ENCODE measurements at regions not wholly inside any gene's neighbourhood (a gene's known extent, or its start where the extent isn't known, plus 50 kb on each side); places are given as distances from the start of the nearest gene placed in this dataset.

DNA sequence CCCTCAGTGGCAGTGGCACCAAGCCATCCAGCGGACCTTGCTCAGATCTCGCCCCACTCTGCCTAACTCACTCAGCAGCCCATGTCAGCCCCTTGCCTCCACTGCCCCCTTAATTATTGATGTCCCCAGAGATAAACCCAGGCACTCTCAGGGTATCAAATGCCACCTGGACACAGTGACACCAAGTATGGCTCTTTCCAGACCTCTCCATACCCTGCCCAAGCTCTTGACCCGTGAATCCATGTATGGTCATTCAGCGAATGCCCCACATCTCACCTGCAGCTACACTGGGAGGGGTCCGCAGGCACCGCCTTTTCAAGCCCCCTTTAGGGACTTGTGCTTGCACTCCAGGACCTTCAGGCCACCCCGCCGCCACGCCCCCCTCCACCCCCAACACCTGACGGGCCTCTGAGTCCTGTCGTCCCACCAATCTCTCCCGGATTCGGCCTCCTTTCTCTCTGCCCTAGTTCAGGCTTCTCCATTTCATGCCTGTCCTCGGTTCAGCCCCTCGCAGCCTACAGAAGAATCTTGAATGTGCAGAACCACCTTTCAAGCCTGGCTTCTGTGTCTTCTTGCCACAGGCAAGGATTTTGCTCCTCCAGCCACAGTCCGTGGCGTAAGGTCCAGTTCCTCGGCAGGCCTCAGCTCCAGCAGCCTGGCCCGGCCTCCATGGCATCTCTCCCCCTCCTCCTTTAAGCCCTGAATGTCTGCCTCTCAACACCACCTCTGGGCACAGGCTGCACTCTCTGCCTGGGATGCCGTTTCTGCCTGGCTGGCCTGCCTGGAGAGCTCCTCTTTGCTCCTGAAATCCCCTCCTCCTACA is 54.1 kb upstream of the ODC1 start:
- H3K27me3 Mint-ChIP-seq (ENCODE audit: low read depth) = peaks cover 12% of the 10 kb centered on the region
- H3K4me1 Mint-ChIP-seq (ENCODE audit: low read depth) = no peaks in the 10 kb centered on the region
- H3K9me3 Mint-ChIP-seq = no peaks in the 10 kb centered on the region
- DNase-seq (ENCODE audit: low spot score) = no peak
- H3K4me3 Mint-ChIP-seq = no peak overlapping the region
- no peak overlapping the region for H3K27ac Mint-ChIP-seq
- H3K36me3 Mint-ChIP-seq (ENCODE audit: low read depth) = no peaks in the 10 kb centered on the region

DNA sequence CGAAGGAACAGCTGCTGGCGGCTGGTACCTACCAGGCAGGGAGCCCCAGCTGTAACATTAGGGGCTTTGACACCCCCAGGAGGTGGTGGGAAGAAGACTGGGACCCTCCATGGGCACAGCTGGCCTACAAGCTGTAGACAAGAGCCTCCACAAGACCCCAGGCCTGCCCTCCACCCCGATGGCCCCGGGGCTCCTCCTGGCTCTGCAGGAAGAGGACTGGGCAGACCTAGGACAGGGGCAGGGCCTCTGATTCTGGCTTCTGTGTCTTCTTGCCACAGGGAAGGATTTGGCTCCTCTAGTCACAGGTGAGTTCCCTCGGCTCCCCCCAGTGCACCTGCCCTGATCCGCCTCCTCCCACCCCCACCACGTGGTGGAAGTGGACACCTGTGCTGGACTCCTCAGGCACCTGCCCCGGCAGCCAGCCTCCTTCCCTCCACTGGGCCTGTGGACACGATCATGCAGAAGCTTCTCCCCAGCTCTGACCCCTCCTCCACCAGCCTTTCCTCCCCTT is 53.4 kb upstream of the ODC1 start:
- Mint-ChIP-seq H3K27ac (no peak overlapping the region), H3K27me3 (ENCODE audit: low read depth) (peaks cover 10% of the 10 kb centered on the region), H3K9me3 (no peaks in the 10 kb centered on the region), H3K4me3 (no peak overlapping the region), H3K4me1 (ENCODE audit: low read depth) (no peaks in the 10 kb centered on the region), H3K36me3 (ENCODE audit: low read depth) (no peaks in the 10 kb centered on the region)
- DNase-seq (ENCODE audit: low spot score) = no peak

DNA sequence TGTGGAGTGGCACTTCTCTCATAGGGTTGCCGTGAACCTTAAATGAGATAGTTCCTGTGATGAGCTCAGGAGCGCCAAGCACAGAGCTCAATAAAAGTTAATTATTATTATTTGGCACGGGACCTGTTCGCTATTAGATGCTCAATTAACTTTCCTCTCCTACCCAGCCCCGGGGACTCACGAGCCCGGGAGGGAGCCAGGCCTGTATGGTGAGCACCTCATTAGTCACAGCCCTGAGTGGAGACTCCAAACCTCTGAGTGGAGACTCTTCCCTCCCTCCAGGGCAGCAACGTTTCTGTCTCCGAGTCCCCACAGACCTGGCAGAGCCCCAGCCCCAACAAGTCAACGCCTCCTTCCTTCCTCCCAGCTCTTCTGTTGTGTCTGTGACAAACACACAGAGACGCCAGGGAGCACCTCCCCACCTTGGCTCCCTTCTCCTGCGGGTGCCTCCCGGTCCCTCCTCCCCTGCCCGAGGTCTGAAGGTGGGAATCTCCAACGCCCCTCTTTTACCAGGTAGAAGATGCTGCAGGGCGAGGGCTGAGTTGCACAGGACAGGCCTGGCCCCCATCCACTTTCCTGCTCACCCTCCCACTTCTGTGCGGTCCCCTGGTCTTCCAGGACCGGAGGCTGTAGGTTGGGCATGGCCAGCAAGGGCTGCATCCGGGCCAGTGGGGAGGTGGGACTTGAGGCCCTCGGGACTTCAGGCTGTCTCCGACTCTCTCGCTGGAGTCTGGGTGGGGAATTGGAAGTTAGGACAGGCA is 52.7 kb upstream of the ODC1 start:
- H3K27me3 Mint-ChIP-seq (ENCODE audit: low read depth) = peaks cover 14% of the 10 kb centered on the region
- DNase-seq (ENCODE audit: low spot score) = no peak
- no peaks in the 10 kb centered on the region for H3K4me1 Mint-ChIP-seq (ENCODE audit: low read depth)
- no peak overlapping the region for H3K4me3 Mint-ChIP-seq
- H3K36me3 Mint-ChIP-seq (ENCODE audit: low read depth) = no peaks in the 10 kb centered on the region
- no peaks in the 10 kb centered on the region for H3K9me3 Mint-ChIP-seq
- H3K27ac Mint-ChIP-seq = peak overlapping the region; percentile 36

DNA sequence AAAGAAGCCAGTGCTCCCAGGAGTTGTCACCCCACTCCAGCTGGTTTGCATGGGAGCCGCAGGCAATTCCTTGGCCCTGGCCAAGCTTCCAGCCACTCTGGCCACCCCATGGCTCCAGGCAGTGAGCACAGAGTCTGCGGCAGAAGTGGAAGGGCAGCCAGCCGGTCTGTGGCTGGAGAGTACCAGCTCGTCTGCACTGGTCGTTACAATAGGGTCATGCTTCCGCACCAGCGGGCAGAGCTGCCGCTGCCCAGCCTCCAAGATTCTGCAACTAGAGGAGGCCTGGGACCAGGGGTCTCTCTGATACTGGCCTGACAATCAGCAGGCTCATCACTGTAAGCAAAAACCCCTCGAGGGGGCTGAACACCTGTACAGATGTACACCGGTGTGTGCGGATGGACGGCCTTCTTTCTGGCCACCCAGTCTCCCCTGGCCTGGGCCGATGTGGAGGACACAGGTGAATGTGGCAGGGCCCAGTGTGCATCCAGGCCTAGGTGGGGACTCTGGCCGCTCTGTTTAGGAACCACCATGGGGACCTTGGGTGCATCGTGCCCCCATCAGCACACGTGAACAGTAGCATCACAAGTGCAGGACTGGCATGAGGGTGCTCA is 51.9 kb upstream of the ODC1 start:
- DNase-seq (ENCODE audit: low spot score) = no peak
- Mint-ChIP-seq H3K4me3 (no peak overlapping the region), H3K9me3 (no peaks in the 10 kb centered on the region), H3K4me1 (ENCODE audit: low read depth) (peaks cover 2% of the 10 kb centered on the region), H3K27me3 (ENCODE audit: low read depth) (peaks cover 17% of the 10 kb centered on the region), H3K27ac (no peak overlapping the region), H3K36me3 (ENCODE audit: low read depth) (no peaks in the 10 kb centered on the region)

DNA sequence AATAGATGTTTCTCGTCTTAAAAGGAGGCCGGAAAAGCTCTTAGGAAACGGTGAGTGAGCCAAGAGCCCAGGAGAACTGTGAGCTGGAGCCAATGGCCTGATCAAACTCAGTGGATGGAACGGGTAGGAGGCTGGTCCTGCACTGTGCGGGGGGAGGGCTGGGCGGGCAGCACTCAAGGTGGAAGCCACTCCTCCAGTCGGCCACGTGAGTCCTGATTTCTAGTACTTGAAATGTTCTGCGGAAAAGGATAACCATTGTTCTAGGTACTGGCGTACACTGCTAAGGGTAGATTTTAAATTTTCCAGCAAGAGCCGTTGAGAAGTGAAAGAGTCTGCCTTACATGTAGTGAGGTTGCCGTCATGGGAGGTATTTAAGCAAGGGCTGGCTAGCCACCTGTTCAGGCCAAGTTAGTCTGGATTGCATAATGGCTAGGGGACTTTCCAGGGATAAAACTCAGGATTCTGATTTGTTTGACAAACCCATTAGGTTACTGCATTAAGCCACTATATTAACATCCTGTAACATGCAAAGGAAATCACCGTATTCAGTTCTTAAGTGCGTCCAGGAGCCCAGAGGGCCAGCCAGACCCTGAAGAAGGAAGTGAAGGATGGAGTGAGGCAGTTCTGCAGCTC is 51.3 kb upstream of the ODC1 start:
- no peak overlapping the region for H3K27ac Mint-ChIP-seq
- H3K36me3 Mint-ChIP-seq (ENCODE audit: low read depth) = no peaks in the 10 kb centered on the region
- peaks cover 18% of the 10 kb centered on the region for H3K27me3 Mint-ChIP-seq (ENCODE audit: low read depth)
- H3K9me3 Mint-ChIP-seq = no peaks in the 10 kb centered on the region
- peaks cover 3% of the 10 kb centered on the region for H3K4me1 Mint-ChIP-seq (ENCODE audit: low read depth)
- H3K4me3 Mint-ChIP-seq = no peak overlapping the region
- no peak for DNase-seq (ENCODE audit: low spot score)

DNA sequence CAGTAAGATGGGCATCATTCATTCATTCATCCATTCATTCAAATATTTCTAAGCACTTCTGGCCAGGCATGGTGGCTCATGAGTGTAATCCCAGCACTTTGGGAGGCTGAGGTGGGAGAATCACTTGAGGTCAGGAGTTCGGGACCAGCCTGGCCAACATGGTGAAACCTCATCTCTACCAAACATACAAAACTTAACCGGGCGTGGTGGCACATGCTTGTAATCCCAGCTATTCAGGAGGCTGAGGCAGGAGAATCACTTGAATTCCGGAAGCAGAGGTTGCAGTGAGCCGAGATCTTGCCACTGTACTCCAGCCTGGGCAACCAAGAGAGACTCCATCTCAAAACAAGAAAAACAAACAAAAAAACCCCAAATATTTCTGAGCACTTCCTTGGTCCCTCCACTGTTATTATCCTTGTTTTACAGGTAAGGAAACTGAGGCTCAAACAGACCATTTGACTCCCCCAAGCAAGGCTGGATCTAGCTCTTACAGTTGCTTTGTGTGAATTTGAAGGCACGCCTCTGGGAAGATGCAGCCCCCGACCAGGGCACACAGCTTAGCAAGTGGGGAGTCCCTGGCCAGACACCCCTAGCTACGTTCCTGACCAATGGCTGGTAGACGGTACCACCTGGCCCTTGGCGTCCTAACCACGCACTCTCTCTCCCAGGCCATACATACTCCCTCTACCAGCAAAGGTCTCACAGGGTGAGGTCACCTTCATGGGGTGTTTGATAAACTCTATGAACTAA is 50.6 kb upstream of the ODC1 start:
- DNase-seq (ENCODE audit: low spot score) = no peak
- H3K27ac Mint-ChIP-seq = no peak overlapping the region
- H3K9me3 Mint-ChIP-seq = no peaks in the 10 kb centered on the region
- H3K27me3 Mint-ChIP-seq (ENCODE audit: low read depth) = peaks cover 18% of the 10 kb centered on the region
- no peak overlapping the region for H3K4me3 Mint-ChIP-seq
- no peaks in the 10 kb centered on the region for H3K36me3 Mint-ChIP-seq (ENCODE audit: low read depth)
- peaks cover 5% of the 10 kb centered on the region for H3K4me1 Mint-ChIP-seq (ENCODE audit: low read depth)
